HG02610 (cell line): ENCODE measurements at regions not wholly inside any gene's neighbourhood (a gene's known extent, or its start where the extent isn't known, plus 50 kb on each side); places are given as distances from the start of the nearest gene placed in this dataset.
"Not testable (repeated sequence)": the region's sequence is repeated elsewhere in the genome, so short reads cannot be mapped to it uniquely, and the experiment has no call there.

Experiments
- ATAC-seq: cut with Tn5 transposase; IDR thresholded peaks from one replicate; pipeline ENCODE4 v1.9.1; 2021; ENCODE audit warnings: mild to moderate bottlenecking, moderate library complexity; ENCODE audit not compliant: unreplicated experiment

GRCh38 chr4:123209436-123209835 is 187.2 kb upstream of the SPRY1 start:
- ATAC-seq = no peak

- no peak for ATAC-seq
Observed at GRCh38 chr4:123215536-123215935, 181.1 kb upstream of the SPRY1 start.

DNA sequence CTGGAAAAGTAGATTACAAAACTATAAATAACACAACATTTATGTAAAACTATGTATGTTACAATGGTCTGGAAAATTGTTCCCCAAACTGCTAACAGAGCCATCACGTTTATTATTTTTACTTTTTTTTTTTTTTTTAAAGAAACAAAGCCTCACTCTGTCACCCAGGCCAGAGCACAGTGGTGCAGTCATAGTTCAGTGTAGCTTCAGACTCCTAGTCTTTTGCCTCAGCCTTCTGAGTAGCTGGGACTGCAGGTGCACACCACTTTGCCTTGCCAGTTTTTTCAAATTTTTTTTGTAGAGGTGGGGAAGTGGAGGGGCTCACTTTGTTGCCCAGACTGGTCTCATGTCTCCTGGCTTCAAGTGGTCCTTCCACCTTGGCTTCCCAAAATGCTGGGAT is 180.1 kb upstream of the SPRY1 start:
- ATAC-seq = no peak

DNA sequence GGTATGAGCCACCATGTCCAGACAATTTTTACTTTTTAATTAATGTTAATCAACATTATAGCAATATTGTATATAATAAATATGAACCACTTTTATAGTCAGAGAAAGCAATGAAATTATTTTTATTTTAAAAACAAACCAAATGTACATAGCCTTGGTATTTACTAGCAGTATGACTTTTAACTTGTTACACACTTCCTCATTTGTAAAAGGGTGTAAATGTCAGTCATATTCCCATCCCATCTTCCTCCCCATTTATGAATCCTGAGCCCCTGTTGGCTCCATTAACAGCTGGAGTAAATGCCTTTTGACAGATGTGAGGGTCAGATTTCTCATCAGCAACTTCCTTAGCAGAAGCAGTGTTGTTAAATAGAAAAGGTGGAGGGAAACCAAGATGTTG is 179.6 kb upstream of the SPRY1 start:
- ATAC-seq = no peak

DNA sequence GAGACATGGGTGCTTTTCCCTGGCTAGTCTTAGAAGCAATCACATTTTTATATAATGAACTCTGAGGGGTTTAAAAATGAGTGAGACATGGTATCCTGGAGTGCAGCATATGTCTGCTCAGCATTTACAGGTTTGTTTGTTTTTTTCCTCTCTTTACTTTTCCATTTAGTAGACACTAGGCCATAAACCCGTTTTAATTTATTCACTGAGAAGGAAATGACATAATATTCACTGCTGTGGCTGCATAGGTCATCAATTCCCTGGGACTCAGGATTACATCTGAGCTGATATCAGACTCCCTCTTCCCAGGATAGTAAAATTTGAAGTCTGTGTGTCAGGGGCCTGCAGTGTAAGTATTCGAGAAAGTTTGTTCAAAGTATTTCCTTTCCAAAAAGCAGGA is 178.9 kb upstream of the SPRY1 start:
- ATAC-seq = no peak

DNA sequence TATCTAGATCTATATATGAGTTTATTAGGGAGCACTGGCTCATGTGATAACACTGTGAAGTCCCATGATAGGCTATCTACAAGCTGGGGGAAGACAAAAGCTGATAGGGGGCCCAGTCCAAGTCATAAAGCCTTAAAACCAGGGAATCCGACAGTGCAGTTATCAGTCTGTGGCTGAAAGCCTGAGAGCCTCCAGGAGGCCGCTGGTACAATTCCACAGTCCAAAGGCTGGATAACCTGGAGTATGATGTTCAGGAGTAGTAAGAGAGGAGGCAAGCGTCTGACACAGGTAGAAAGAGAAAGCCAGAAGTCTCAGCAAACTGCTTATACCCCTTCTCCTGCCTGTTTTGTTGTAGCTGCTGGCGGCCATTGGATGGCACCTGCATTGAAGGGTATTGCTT is 177.6 kb upstream of the SPRY1 start:
- ATAC-seq = no peak

DNA sequence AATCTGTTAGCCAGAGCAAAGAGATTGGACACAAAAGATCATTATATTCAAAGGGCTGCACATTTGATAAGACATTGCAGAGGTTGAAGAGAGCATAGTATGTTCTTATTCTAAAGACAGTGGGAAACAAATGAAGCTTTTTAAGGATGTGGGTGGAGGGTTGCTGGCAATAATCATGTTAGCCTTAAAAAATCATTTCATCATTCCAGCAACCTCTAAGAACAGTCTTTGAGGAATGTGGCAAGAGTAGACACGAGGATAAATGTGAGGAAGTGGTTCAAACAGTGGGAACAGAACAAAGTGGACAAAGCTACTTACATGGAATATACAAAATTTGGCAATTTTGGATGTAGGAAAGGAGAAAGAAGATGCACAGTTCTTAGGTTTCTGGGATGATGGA is 167.3 kb upstream of the SPRY1 start:
- ATAC-seq = no peak

DNA sequence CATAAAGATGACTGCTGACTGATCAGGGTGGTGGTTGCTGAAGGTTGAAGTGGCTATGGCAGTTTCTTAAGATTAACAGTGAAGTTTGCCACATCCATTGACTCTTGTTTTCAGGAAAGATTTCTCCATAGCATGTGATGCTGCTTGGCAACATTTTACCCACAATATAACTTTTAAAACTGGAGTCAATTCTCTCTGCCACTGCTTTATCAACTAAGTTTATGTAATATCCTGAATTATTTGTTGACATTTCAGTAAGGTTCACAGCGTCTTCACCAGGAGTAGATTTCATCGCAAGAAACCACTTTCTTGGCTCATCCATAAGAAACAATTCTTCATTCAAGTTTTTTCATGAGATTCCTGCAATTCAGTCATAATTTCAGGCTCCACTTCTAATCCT is 166.5 kb upstream of the SPRY1 start:
- ATAC-seq = no peak

- ATAC-seq = no peak
Observed at GRCh38 chr4:123232439-123232838, 164.2 kb upstream of the SPRY1 start.

DNA sequence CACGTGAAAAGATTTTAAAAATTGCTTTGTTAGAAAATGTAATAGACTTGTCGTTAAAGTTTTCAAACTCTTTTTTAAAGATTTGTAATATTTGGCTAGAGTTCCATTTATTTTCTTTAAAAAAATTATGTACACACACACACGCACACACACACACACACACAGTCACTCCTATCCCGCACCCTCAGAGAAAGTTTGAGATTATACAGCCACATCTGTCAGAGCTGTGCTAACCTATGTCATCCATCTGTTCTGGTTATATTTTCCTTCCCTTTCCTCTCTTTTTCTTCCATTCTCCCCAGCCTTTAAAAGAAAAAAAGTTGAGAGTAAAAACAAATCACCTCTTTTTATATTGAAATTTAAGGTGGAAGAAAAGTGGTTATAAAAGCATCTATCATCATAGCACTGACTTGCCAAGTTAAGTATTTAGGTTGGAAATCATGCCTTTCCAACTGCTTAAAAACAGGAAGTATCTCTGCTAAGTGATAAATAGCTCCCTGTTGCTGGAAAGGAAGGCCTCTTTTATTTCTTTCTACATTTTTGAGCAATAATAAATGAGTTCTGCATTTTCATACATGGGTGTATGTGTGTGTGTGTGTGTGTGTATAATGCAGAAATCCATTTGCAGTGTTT is 163.3 kb upstream of the SPRY1 start:
- no peak for ATAC-seq

GRCh38 chr4:123234955-123235354 is 161.6 kb upstream of the SPRY1 start:
- no peak for ATAC-seq

GRCh38 chr4:123235431-123235830 is 161.2 kb upstream of the SPRY1 start:
- ATAC-seq = no peak

GRCh38 chr4:123236606-123237005 is 160.0 kb upstream of the SPRY1 start:
- no peak for ATAC-seq

DNA sequence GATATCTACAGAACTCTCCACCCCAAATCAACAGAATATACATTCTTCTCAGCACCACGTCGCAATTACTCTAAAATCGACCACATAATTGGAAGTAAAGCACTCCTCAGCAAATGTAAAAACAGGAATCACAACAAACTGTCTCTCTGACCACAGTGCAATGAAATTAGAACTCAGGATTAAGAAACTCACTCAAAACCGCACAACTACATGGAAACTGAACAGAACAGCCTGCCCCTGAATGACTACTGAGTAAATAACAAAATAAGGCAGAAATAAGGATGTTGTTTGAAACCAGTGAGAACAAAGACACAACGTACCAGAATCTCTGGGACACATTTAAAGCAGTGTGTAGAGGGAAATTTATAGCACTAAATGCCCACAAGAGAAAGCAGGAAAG is 156.3 kb upstream of the SPRY1 start:
- not testable (repeated sequence) for ATAC-seq

- not testable (repeated sequence) for ATAC-seq
Observed at GRCh38 chr4:123243220-123243619, 153.4 kb upstream of the SPRY1 start.

GRCh38 chr4:123244137-123244536 is 152.5 kb upstream of the SPRY1 start:
- ATAC-seq = peak; percentile 89

GRCh38 chr4:123246085-123246484 is 150.5 kb upstream of the SPRY1 start:
- ATAC-seq = no peak

- ATAC-seq = no peak
Observed at GRCh38 chr4:123248085-123248659, 148.4 kb upstream of the SPRY1 start.

DNA sequence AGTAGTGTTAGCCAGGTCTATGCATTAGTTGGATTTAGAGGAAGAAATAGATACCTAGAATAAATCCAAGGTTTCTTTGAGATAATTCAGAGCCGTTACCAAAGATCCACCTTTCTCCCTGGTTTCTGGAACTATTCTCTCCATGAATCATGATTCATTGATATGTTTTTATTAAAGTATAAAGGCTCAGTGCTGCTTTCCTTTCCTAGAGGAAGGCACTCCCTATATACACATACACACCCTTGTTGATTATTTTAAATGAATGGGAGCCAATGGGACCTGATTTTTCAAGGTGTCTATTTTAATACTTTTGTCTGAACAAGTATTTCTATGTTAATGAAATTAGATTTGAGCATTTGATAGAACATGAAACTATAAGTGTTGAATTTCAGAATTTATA is 146.8 kb upstream of the SPRY1 start:
- no peak for ATAC-seq

DNA sequence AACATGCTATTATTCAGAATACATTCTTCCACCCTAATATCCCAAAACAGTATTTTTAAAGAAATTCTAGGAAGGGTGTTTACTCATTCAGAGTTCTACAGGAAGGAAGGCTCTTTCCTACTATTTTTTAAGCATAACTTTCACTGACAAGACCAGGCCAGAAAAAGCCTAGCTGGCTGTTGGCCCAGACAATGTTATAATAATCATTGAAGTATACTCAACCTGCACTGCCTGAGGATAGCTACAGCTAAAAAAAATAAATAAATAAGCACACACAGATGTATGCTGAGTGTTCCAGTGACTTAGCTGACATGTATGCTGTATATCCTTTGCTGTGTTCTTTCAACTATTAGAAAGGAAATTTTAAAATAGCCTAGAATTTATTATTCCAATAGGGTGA is 145.8 kb upstream of the SPRY1 start:
- no peak for ATAC-seq

- ATAC-seq = no peak
Observed at GRCh38 chr4:123255971-123256370, 140.6 kb upstream of the SPRY1 start.

GRCh38 chr4:123256901-123257300 is 139.7 kb upstream of the SPRY1 start:
- no peak for ATAC-seq

DNA sequence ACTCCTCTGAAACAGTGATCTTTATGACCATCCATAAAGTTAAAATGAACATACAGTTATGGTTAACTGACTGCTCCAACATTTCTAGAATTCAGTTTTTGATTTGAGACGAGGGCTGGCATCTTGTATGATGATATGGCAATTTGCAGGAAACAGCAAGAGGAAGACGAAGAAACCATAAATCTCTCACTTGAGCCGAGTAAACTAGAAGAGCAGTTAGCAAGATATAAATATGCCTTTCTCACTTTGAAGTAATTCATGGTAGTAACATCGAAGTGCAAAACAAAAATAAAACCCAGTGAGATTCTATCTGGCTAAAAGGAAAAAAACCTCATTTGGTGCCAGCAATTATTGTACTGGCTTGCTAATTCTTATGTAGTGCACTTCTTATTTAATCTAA is 139.0 kb upstream of the SPRY1 start:
- no peak for ATAC-seq
